Hypothalamus (tissue), 51 donors: ENCODE measurements at regions not wholly inside any gene's neighbourhood (a gene's known extent, or its start where the extent isn't known, plus 50 kb on each side); places are given as distances from the start of the nearest gene placed in this dataset.
"Not testable (repeated sequence)": the region's sequence is repeated elsewhere in the genome, so short reads cannot be mapped to it uniquely, and the experiment has no call there.

ENCODE experiments used
- DNase-seq, 51 donors: peaks; one replicate each; lab custom pipeline; 2025; lab: John Stamatoyannopoulos, UW

DNA sequence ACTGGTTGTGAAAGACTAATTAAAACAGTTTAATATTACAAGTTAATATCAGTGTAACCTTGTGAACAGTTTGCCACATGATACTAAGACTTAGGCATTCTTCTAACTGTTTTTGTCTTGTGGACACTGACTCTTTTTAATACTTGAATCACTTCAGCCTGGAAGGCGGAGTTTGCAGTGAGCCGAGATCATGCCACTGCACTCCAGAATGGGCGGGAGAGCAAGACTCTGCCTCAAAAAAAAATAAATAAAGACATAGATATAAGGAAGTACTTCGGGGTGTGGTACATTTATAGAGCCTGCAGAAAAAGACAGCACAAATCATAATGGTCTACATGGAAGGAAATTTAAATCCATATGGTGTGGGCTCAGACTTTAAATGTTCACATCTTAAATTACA, 300.4 kb upstream of the NETO1 start:
- no peak for DNase-seq

DNA sequence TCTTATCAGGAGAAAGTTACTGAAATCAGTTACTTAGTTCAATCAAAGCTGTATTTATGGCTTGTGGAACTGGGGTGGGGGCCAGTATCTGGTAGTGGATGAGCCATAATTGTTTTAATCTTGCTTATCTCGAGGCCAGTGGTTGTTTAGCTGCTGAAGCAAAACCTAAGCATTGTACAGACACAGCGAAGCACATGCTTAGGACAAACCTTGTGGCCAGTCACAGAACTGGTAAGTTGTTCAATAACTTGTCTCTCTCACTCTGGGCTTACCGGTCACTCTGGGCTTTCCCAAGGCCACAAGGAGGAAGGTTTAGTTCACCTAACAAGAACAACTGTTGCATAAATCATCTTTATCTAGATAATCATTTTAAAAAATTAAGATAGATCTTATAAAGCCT, 296.6 kb upstream of the NETO1 start:
- DNase-seq: no peak

DNA sequence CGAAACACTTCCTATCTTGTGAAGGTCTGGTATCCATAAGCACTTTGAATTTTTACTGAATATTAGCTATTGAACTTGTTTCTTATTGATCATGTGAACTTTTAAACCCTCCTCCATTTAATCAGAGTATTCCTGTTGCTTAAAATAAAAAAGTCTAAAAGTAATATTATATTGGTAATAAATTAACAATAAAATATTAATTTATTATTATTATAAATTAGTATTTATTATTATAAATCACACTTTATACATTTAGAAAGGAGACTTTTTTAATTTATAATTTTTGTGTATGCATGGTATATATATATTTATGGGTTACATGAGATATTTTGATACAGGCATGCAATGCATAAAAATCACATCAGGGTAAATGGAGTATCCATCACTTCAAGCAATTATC, 295.4 kb upstream of the NETO1 start:
- DNase-seq: no peak

DNA sequence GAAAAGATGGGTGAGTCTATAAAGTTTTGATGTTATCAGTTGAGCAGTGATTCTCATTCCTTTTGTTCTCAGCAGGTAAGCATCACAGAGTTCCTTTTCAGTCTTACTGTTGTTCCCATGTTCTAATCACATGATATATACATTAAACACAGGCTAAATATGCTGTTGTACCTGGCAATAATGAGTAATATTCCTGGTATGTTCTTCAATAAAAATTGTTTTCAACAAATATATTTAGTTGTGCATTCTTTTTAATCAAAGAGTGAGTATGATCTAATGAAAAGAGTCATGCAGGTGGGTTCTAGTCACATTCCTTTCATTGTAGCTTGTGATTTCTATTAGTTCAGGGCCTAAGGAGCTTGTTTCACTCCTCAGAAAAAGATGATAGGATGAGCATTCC, 288.3 kb upstream of the NETO1 start:
- DNase-seq: no peak

DNA sequence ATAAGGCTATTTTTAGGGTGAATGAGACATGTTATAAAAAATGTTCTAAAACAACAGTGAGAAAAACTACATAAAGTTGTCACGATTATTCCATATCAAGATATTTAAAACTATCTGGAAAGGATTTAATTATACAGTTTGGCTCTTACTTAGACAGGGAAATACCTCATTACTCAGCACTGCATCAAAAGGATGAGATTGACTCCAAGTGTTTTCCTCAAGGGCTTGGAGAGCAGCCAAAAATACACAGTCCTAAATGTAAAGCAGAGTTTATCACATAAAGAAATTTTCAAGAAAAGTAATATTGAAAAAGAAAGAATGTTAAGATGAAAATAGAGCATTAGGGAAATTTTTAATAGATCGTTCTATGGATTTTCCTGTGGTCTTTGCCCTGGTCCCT, 285.5 kb upstream of the NETO1 start:
- no peak for DNase-seq

DNA sequence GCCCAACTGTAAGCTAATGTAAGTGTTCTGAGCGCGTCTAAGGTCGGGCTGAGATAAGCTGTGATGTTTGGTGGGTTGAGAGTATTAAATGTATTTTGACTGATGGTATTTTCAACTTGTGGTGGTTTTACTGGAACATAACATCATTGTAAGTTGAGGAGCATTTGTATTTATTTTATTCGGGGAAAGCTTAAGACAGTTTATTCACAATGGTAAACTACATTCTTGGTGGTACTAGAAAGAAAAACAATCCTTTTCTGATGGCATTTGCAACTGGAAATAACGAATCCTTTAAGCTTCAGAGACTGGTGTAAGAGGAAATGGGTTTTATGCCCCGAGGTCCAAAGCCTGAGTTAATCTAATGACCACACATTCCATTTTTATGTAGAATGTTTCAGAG, 283.3 kb upstream of the NETO1 start:
- no peak for DNase-seq

DNA sequence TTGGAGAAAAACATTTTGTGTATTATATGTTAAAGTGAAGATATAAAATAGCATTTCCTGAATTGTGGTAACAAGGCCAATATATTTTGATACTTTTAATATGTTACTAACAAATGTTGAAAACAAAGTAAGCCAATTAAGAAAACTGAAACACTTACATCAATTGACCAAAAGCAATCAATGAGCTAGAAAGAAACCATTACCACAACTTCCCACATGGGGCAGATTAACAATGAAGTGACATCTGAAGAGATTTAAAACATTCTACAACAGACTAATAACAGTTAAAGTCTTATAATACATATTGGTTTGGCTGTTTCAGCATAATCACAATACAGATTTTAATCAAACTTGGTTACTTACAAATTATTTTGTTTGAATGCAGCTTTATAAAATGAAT, 282.4 kb upstream of the NETO1 start:
- DNase-seq: no peak

DNA sequence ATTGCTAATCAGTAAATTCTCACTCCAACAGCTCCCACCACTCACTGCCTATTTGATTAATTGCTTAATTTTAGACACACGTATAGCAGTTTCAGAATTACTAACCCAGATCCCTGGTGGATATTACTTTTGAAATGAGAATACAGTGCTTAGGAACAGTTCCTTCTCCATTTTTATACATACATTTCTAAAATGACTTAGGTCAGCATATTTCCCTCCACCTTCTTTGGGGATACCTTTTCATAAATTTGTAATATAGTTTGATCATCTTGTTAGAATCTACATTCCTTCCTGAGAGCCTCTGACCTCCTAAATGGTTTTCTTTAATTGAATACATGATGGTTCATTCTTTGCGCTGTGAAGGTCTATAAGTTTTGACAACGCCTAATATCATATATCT, 279.8 kb upstream of the NETO1 start:
- DNase-seq: no peak

DNA sequence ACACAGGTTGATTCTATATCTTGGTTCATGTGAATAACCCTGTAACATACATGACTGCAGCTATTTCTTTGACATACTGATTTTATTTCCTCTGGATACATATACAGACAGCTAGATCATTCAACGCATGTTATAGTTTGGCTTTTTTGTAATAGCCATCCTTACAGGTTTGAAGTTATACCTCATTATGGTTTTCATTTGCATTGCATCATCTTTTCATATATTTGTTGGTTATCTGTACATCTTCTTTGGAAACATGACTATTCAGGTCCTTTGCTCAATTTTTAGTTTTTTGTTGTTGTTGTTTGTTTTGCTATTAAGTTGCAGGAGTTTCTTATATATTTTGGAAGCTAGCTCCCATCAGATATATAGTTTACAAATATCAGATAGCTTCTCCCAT, 276.2 kb upstream of the NETO1 start:
- DNase-seq: no peak

DNA sequence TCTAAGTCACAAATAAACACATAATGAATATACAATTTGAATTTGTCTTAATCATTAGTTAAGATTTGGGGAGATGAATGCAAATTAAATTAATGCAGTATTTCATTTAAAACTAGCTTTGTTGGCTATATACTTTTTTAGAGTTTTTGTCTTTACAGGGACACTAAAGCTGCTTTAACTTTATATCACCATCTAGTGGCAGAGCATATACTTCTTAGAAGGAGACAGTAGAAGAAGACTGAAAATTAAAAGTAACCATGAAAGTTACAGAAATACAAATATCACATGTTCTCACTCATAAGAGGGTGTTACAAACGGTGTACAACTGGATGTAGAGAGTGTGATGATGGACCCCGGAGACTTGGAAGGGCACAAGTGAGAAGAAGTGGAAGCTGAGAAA, 268.3 kb upstream of the NETO1 start:
- DNase-seq: no peak

DNA sequence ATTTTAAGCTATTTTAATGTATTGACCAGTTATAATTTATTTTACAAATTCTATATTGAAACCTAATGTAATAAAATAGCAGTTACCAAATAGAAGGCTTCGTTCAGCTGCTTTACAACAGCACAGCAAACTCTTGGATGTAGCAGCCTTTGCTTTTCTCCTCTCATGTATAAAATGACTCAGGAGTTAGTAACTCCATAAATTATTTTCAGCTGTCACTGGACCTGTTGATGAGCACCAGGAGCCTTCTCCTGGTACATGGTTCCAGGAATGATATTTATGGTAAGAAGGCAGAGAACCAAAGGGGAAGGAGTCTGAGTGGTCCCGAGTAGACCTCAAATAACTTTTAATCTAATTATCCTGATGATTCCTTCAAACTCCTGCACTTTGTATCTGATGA, 256.4 kb upstream of the NETO1 start:
- no peak for DNase-seq

DNA sequence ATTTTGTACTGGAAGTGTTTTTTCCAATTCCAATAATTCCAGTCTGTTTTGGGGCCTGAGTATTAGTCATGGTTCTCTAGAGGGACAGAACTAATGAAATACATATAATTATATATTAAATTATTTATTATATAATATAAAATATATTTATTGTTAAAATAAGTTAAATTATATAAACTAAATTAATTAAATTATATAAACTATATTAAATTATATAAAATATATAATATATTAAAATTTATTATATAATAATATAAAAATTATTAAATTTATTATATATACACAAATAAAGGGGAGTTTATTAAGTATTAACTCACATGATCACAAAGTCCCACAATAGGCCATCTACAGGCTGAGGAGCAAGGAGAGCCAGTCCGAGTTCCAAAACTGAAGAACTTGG, 253.4 kb upstream of the NETO1 start:
- DNase-seq: no peak

DNA sequence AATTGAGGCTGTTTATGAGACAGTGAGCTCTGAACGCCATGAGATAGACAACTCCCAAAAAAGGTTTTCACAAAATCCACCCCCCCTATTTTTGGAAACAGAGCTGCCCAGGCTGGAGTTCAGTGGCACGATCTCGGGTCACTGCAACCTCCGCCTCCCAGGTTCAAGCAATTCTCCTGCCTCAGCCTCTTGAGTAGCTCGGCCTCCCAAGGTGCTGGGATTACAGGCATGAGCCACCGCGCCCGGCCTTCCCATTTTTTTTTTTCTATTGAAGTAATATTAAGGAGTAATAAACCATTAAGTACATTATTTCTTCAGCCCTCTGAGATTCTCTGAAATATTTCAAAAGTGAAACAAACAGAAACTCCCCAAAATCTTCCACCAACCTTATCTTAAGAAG, 252.8 kb upstream of the NETO1 start:
- DNase-seq: no peak

DNA sequence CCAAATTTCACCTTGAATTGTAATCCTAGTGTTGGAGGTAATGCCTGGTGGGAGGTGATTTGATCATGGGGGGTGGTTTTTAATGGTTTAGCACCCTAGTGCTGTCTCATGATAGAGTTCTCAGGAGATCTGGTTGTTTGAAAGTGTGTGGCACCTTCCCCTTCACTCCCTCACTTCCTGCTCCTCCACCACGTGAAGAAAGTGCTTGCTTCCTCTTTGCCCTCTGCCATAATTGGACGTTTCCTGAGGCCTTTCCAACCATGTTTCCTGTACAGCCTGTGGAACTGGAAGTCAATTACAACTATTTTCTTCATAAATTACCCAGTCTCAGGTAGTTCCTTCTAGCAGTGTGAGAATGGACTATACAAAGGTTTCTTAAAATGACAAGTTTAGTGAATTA, 251.8 kb upstream of the NETO1 start:
- DNase-seq: no peak

DNA sequence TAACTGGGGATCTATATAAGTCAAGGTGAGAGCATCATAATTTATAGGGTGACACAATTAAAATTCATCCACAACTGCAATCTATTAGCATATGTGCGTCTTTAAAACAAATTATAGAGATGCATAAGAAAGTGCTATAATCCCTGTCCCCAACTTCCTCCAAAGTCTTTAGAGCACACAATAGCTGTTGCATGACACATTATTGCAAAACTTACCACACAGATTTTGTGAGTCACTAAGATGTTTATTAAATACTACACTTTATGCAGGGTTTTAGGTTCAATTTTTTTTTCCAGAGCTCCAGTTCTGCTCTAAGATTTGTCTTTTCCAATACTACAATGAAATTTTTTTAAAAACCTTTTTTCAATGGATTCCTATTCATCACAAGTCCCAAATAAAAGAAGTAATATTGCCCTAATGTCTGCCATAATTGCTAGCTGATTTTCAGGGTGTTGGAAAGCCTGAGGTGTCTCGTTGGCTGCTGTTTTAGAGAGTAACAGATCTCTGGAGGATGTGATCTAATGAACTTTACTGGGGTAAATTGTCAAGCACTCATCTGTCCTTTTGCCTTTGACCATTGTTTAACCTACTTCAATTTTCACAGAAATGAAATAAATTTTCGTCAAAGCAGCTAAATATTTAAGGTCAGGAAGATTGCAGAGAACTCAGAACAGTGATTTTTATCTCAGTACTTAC, 250.5 kb upstream of the NETO1 start:
- no peak for DNase-seq

DNA sequence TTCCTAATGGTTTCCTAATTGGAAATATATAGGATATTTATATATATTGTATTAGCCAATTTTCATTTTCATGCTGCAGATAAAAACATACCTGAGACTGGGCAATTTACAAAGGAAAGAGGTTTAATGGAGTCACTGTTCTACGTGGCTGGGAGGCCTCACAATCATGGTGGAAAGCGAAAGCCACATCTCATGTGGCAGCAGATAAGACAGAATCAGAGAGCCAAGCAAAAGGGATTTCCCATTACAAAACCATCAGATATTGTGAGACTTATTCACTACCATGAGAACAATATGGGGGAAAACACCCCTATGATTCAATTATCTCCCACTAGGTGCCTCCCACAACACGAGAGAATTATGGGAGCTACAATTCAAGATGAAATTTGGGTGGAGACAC, 242.5 kb upstream of the NETO1 start:
- no peak for DNase-seq

DNA sequence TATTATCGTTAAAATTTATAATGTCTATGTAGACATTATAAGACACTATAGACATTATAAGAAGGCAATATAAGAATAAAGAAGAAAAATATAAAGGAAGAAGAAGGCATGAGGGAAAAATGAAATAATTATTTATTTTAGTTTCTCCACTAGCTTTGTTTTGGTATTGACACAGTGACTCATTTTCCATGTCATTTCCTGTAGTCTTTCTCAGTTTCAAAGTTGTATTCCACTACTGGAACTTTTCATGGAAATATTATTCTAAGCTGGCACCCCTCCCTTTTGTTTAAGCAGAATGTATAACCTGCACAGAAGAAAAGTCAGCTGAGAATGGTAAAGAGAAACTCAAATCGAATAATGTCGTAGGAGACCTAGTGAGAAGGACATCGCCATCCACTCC, 234.2 kb upstream of the NETO1 start:
- DNase-seq: no peak

DNA sequence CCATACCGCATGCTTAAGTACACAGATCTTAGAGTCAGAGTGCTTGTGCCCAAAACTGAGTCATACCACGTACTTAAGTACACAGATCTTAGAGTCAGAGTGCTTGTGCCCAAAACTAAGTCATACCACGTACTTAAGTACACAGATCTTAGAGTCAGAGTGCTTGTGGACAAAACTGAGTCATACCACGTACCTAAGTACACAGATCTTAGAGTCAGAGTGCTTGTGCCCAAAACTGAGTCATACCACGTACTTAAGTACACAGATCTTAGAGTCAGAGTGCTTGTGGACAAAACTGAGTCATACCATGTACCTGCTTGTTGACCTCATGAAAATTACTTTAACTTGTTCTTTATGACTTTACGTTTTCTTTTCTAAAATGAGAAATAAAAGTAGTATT, 233.7 kb upstream of the NETO1 start:
- not testable (repeated sequence) for DNase-seq

DNA sequence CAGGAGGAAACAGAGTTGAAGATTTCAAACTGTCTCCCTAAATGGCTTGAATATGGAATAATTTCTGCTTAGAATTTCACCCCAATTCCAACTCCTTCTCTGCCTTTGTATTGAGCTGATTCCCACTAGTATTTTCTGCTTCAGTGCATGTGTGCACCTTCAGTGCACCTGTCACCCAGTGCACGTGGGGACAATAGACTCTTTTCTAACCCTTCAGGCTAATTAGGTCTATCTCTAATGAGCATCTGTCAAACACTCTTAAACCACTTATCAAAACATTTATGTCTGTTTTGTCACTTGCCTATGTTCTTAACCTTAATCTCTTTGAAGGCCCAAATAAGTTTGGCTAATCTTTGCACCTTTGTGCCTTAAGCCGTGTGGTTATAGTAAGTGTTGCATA, 232.0 kb upstream of the NETO1 start:
- no peak for DNase-seq

DNA sequence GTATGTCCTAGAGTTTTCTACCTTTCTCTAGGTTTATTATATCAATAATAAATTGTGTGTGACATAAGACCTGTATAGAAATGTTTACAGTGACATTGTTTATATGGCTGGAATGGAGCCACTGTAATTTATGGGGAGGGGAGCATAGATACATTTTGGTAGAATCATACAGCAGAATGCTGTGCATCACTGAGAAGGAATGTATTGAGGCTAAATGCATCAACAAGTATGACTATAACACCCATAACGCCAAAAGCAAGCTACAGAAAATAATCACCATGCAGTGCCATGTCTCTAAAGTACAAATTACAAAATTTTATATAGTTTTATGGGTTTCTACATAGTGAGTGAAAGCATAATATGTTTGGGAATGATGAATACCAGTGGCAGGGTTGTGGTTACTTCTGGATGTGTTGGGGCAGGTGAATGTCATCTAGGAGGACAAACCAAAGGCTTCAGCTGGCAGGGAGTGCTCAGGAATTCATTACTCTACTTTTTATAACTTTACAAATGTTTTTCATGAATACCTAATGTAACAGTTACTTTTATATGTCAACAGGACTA, 226.0 kb upstream of the NETO1 start:
- DNase-seq: no peak

DNA sequence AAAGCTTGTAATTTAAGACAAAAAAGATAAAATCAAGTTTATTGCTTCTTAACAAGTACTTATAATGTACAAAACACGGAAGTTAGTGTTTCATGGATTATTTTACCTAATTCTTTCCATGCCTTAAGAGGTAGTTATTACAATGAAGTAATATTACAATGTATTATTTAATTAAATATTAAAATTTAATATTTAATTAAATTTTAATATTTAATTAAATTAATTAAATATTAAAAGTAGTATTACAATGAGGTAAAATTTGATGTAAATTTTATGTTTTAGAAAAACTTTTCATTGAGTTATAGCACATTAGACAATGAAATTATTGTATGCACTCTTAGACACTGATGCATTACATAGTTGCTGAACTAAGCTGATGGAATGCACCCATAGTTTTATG, 220.7 kb upstream of the NETO1 start:
- DNase-seq: no peak

DNA sequence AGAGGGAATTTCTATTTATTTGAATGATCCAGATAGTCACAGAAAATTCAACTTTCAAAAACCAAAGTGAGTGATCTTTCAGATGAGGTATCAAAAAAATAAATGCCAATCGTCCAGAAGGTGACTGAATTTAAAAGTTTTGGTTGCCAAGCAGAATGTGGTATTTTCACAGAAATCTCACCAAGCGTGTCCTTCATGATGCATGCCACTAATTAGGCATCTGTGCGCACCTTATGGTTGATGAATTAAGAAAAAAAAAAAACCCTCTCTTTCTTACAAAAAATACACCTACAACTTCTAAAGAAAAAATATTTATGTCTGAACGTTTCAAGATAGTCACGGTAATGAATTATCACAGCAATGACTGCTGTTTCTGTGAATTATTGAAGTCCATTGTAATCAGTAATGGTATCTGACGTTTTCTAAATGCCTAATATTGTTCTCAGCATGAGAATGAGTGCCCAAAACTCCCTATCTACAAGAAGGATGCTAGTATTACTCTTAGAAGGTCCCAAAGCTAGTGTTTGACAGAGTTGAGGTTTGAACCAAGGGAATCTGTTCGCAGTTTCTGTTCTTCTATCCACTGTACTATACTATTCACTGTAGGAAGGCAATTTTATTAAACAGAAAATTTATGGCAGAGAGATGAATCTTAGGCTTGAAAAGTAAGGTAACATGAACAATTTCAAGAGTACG, 219.6 kb upstream of the NETO1 start:
- DNase-seq: no peak

DNA sequence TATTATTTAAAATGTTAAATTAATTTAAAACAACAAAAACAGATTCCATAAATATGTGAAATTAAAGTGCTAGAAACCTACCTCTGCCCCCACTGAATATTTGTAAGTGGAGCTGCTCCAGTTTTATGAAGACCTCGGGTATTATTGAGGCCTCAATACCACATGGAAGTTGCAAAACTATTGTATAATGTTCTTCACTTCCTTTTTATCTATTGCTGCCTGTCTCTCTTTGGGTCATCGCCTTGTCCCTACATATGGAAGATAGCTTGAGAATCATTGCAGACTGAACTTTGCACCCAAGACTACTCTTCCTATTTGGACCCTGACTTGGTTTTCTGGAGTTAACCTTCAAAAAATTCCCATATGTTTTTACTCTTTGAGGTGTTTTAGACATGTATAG, 212.1 kb upstream of the NETO1 start:
- DNase-seq: no peak
